Thoracic aorta (tissue), 2 donors: ENCODE measurements at regions not wholly inside any gene's neighbourhood (a gene's known extent, or its start where the extent isn't known, plus 50 kb on each side); places are given as distances from the start of the nearest gene placed in this dataset.

Source experiments
- ATAC-seq: fragments of 150-250 bp; one replicate; pipeline ENCODE4 v1.8.0; 2017; ENCODE audit warnings: low read depth; ENCODE audit not compliant: insufficient number of reproducible peaks, low FRiP score
- DNase-seq: peaks from one replicate; pipeline ENCODE4 v3.0.0-alpha.2; 2020; ENCODE audit warnings: low spot score
- H3K27ac ChIP-seq, 2 donors: fragments of 200-600 bp; sonication (generic); 1 replicate in 1 of 2; 2 replicates in 1 of 2; pipeline ENCODE4 v1.5.1; 2016; ENCODE audit warnings: mild to moderate bottlenecking in 2 of 2, moderate library complexity in 2 of 2
- H3K27me3 ChIP-seq: fragments of 200-600 bp; sonication (generic); replicated peaks from 2 replicates; pipeline ENCODE4 v1.6.0; 2016; ENCODE audit warnings: mild to moderate bottlenecking; ENCODE audit not compliant: insufficient read depth
- H3K36me3 ChIP-seq: fragments of 200-600 bp; sonication (generic); one replicate; pipeline ENCODE4 v1.5.1; 2016
- H3K4me1 ChIP-seq, 2 donors: fragments of 200-600 bp; sonication (generic); 1 replicate in 1 of 2; 2 replicates in 1 of 2; pipeline versions ENCODE4 v1.5.1 to v1.6.0; 2016; ENCODE audit warnings: low read depth in 2 of 2, mild to moderate bottlenecking in 1 of 2; ENCODE audit not compliant: control insufficient read depth in 1 of 2
- H3K4me3 ChIP-seq: fragments of 200-600 bp; sonication (generic); 2 replicates; pipeline ENCODE4 v1.5.1; 2016; ENCODE audit warnings: mild to moderate bottlenecking
- H3K9me3 ChIP-seq: fragments of 200-600 bp; sonication (generic); 2 replicates; pipeline ENCODE4 v1.5.1; 2016
- TF ChIP-seq, protein P1 (sequence below): fragments of 200-600 bp; sonication (generic); IDR thresholded peaks from one replicate; pipeline ENCODE4 v1.5.1; 2019; ENCODE audit warnings: antibody characterized with exemption

DNA sequence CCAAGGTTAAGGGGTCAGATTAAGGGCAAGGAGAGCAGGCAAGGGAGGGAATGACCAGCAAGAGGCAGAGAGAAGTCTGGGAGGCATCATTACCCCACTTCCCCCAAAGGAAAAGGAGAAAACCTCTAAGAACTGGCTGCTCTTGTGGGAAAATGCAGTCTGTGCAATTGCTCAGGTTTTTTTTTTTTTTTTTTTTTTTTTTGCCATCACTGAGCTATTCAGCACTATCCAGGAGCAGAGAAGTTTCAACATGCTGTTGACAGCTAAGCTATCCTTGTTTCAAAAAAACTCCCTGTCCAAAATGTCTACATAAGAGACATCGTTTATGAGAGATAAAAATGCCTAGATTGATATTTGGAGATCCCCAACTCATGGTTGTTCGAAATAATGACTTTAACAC is 345.4 kb downstream of the TDRD15 start:
- no peaks in the 10 kb centered on the region for H3K36me3 ChIP-seq
- H3K9me3 ChIP-seq = no peaks in the 10 kb centered on the region
- no peak overlapping the region for H3K4me3 ChIP-seq
- peaks cover 0 to 20% of the 10 kb centered on the region in 2 donors for H3K4me1 ChIP-seq
- H3K27me3 ChIP-seq = no peaks in the 10 kb centered on the region
- ATAC-seq (no peak), DNase-seq (no peak)
- TF ChIP-seq, protein P1, sequence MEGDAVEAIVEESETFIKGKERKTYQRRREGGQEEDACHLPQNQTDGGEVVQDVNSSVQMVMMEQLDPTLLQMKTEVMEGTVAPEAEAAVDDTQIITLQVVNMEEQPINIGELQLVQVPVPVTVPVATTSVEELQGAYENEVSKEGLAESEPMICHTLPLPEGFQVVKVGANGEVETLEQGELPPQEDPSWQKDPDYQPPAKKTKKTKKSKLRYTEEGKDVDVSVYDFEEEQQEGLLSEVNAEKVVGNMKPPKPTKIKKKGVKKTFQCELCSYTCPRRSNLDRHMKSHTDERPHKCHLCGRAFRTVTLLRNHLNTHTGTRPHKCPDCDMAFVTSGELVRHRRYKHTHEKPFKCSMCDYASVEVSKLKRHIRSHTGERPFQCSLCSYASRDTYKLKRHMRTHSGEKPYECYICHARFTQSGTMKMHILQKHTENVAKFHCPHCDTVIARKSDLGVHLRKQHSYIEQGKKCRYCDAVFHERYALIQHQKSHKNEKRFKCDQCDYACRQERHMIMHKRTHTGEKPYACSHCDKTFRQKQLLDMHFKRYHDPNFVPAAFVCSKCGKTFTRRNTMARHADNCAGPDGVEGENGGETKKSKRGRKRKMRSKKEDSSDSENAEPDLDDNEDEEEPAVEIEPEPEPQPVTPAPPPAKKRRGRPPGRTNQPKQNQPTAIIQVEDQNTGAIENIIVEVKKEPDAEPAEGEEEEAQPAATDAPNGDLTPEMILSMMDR = no peak
- H3K27ac ChIP-seq = no peak overlapping the region

DNA sequence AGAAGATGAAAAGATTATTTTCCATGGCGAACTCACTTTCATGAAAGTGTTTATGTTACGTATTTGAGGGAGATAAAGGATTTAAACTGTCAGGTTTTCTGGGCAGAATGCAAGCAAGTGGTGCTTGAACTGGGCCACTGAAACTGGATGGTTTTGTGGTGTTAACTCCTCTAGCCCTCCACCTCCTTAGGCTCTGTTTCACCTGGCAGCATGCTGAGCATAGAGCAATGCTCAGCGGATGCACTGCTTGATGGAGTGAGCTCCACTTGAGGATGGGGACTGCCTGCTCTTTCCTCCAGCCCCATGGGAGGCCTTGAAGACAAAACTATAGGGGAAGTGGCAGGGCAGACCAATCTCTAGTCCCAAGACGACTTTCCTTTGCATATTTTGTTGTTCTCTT is 345.8 kb downstream of the TDRD15 start:
- TF ChIP-seq, protein P1 = no peak
- Histone ChIP-seq H3K4me1 (peaks cover 0 to 20% of the 10 kb centered on the region in 2 donors), H3K9me3 (no peaks in the 10 kb centered on the region), H3K36me3 (no peaks in the 10 kb centered on the region), H3K4me3 (no peak overlapping the region), H3K27ac (no peak overlapping the region), H3K27me3 (no peaks in the 10 kb centered on the region)
- ATAC-seq (no peak), DNase-seq (no peak)

DNA sequence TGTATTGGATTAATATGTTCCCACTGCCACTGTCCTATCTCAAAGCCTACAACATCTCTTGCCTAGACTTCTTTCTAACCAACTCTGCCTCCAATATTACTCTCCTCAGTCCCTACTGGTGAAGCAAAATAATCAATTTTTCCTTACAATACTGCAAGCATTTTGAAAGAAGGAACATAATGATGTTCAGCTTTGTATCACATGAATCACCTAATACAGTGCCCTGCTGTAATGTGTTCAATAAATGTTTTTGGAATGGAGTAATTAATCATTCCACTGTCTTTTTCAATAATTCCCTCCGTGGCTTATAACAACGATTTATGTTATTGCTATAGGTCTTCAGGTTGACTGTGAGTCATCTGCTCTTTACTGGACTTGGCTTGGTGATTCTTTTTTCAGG is 356.4 kb downstream of the TDRD15 start:
- Histone ChIP-seq H3K4me3 (no peak overlapping the region), H3K27ac (no peak overlapping the region), H3K36me3 (no peaks in the 10 kb centered on the region), H3K9me3 (no peaks in the 10 kb centered on the region), H3K4me1 (no peaks in the 10 kb centered on the region), H3K27me3 (no peaks in the 10 kb centered on the region)
- TF ChIP-seq, protein P1 = no peak
- ATAC-seq = no peak
- no peak for DNase-seq

DNA sequence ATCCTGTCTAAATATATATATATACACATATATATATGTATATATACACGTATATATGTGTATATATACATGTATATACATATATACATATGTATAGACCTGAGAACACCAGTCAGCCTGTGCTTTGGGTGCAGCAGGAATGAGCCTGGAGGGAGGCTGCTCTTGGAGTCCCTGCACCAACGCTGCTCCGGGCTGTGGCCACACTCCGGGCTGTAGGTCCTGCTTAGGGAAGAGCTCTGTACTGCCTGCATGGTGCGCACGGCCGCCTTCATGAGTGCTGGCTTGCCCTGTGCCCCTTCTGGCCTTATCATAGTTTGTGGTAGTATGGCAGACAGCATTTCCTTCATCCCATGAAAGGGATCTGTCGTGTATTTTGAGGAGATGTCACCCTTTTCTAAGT is 360.9 kb downstream of the TDRD15 start:
- H3K9me3 ChIP-seq = no peaks in the 10 kb centered on the region
- DNase-seq (no peak), ATAC-seq (no peak)
- no peaks in the 10 kb centered on the region for H3K27me3 ChIP-seq
- H3K27ac ChIP-seq = no peak overlapping the region
- TF ChIP-seq, protein P1 = no peak
- no peaks in the 10 kb centered on the region for H3K4me1 ChIP-seq
- H3K36me3 ChIP-seq = no peaks in the 10 kb centered on the region
- H3K4me3 ChIP-seq = no peak overlapping the region

DNA sequence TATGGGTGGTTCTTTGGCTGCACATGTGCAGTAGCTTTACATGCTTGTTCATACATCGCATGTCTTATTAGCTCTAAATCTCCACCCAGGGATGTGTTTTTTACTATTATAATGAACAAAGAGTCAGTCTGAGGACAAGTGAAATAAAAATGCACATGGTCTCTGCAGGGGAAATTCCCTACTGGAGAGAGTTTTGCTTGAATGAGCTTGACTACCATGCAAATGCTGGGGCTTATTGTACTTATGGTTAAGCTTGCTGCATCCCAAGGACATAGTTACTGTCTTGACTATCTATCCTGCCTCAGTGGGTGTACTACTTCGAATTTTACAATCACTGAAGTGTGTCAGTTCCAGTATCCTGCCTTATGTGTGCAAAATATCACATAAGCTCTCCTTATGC is 362.7 kb downstream of the TDRD15 start:
- DNase-seq = no peak
- no peak overlapping the region for H3K27ac ChIP-seq
- TF ChIP-seq, protein P1 = no peak
- H3K27me3 ChIP-seq = no peaks in the 10 kb centered on the region
- H3K4me3 ChIP-seq = no peak overlapping the region
- H3K9me3 ChIP-seq = no peaks in the 10 kb centered on the region
- no peaks in the 10 kb centered on the region for H3K36me3 ChIP-seq
- no peak for ATAC-seq
- H3K4me1 ChIP-seq = no peaks in the 10 kb centered on the region
